AG04450 (cell line): ENCODE measurements at regions not wholly inside any gene's neighbourhood (a gene's known extent, or its start where the extent isn't known, plus 50 kb on each side); places are given as distances from the start of the nearest gene placed in this dataset.

Experiments used
- CTCF ChIA-PET: fragments of 300-600, 350-600 bp; formaldehyde crosslinking; extraction: SDS; loops from one replicate; lab custom pipeline; 2022; ENCODE audit warnings: antibody characterized with exemption, inconsistent platforms; lab: Charles Lee
- POLR2A ChIA-PET: fragments of 350-600 bp; formaldehyde crosslinking; extraction: SDS; loops from one replicate; lab custom pipeline; 2021; ENCODE audit warnings: antibody characterized with exemption, inconsistent platforms; lab: Yijun Ruan, JAX
- DNase-seq: peaks from one replicate; pipeline ENCODE4 v3.0.0-alpha.2; 2011; ENCODE audit warnings: low read depth, low spot score
- H3K27ac ChIP-seq: one replicate; pipeline ENCODE4 v1.5.1; 2012; ENCODE audit warnings: low read depth, low read length, control low read depth
- H3K27me3 ChIP-seq: one replicate; pipeline ENCODE4 v1.6.0; 2012; ENCODE audit warnings: low read length; ENCODE audit not compliant: control insufficient read depth, insufficient read depth
- H3K4me3 ChIP-seq: 2 replicates; pipeline ENCODE4 v1.5.1; 2011; ENCODE audit warnings: mild to moderate bottlenecking, low read depth, low read length, control low read depth
- H3K9me3 ChIP-seq: 2 replicates; pipeline ENCODE4 v1.5.1; 2012; ENCODE audit warnings: low read length; ENCODE audit not compliant: control insufficient read depth, insufficient read depth
- TF ChIP-seq, protein P1 (sequence below): IDR thresholded peaks from 2 replicates; pipeline ENCODE4 v1.5.1; 2011; ENCODE audit warnings: low read depth, low read length, control low read depth, inconsistent platforms

DNA sequence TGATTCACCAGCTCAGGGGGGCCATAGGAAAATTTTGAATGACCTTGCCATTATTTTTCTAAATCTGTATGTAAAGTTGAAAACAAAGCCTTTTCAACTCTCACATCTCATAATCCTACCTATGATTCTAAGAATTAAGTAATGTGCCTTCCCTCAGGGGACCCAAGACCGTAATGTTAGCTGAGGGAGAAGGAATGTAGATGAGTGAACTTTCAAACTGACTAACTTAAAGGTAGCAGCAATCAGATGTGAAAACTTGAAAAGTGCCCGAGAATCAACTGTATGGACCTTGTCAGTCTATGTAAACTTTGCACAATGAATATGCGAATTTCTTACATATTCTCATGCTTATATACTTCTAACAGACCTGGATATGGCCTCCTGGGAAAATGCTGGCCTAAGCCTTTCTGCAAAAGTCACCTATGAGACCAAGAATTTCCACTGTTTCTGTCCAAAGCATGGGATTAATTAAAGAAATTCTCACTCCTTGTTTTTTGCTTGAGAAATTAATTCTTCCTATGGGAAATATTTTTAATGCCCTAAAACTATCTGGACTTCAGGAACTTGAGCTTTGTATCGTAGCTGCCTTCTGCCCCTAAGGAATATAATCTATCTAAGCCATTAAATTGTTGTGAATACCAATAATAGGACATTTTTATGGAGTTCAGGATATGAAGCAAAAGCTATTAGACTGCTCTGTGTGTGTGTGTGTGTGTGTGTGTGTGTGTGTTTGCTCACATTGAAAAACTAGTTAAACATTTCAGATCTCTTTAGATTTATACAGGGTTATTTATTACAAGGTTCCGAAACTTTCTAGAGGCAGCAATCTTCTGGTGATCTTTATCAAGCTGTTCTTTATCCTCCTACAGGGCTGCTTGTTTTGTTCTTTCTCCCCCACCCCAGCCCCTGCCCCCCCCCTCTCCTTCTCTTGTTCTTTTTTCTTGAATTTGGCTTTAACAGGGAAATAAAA lies 169.1 kb upstream of the CLINT1 start:
- no peak for DNase-seq
- Histone ChIP-seq H3K9me3 (no peaks in the 10 kb centered on the region), H3K27ac (no peak overlapping the region), H3K27me3 (peaks cover 2% of the 10 kb centered on the region), H3K4me3 (no peak overlapping the region)
- TF ChIP-seq, protein P1, sequence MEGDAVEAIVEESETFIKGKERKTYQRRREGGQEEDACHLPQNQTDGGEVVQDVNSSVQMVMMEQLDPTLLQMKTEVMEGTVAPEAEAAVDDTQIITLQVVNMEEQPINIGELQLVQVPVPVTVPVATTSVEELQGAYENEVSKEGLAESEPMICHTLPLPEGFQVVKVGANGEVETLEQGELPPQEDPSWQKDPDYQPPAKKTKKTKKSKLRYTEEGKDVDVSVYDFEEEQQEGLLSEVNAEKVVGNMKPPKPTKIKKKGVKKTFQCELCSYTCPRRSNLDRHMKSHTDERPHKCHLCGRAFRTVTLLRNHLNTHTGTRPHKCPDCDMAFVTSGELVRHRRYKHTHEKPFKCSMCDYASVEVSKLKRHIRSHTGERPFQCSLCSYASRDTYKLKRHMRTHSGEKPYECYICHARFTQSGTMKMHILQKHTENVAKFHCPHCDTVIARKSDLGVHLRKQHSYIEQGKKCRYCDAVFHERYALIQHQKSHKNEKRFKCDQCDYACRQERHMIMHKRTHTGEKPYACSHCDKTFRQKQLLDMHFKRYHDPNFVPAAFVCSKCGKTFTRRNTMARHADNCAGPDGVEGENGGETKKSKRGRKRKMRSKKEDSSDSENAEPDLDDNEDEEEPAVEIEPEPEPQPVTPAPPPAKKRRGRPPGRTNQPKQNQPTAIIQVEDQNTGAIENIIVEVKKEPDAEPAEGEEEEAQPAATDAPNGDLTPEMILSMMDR, result no peak
- ChIA-PET POLR2A (no interaction called here), CTCF (no interaction called here)

DNA sequence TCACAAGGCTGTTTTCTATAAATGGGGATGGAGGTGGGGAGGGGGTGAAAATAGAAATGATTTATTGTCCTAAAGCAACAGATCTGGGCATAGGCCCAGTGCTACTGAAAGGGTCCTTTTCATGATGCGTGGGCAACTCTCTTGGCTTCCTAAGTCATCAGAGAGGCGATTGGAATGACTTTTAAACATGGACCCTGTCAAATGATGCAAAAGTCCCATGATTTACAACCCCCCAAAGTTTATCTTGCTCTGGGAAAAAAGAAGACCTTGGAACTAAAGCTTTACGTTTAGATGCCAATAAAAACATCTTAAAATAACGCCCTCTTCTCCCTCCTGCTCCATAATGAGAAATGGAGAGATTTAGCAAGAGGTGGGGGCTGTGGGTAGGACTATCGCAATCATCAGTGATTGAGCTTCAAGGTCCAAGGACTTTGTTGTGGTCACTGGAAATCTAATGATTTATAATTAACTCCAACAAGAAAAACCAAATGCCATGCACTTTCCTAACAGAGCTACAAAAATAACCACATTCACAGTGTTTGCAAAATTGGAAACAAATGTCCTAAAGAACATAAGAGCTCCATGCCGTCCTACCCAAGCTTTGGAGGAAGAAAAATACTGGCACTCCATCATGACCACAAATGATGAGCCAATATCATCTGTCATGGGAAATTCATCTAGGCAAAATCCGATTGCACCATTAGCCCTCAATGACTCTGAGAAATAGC lies 167.5 kb upstream of the CLINT1 start:
- ChIA-PET POLR2A (no interaction called here), CTCF (no interaction called here)
- TF ChIP-seq, protein P1, result no peak
- no peak overlapping the region for H3K4me3 ChIP-seq
- DNase-seq, result no peak
- H3K27me3 ChIP-seq, result peaks cover 2% of the 10 kb centered on the region
- no peaks in the 10 kb centered on the region for H3K9me3 ChIP-seq
- no peak overlapping the region for H3K27ac ChIP-seq

DNA sequence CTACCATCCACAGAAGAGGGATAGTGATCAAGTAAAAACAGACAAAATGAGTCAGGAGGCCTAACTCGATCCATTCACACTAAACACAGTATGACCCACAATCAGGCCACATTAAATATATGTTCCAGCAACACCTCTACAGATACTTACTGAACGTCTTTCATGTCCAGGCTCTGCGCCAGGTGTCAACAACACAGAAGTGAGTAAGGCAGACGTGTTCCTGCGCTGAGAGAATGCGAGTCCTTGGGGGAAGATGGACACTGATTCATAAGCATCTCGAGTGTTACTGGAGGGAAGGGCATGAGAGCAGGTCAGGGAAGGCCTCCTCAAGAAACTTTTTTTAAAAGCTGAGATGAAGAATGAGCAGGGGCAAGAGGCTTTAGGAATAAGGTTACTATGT lies 164.3 kb upstream of the CLINT1 start:
- POLR2A ChIA-PET, result no interaction called here
- no peak overlapping the region for H3K27ac ChIP-seq
- no peak for DNase-seq
- H3K27me3 ChIP-seq, result peaks cover 2% of the 10 kb centered on the region
- no peaks in the 10 kb centered on the region for H3K9me3 ChIP-seq
- CTCF ChIA-PET, result interaction anchor here (1.0 kb wide), 1 partner anchor 29 kb away, joined by 3 read pairs; no protein-coding TSS in a partner anchor
- no peak overlapping the region for H3K4me3 ChIP-seq
- TF ChIP-seq, protein P1, result no peak

DNA sequence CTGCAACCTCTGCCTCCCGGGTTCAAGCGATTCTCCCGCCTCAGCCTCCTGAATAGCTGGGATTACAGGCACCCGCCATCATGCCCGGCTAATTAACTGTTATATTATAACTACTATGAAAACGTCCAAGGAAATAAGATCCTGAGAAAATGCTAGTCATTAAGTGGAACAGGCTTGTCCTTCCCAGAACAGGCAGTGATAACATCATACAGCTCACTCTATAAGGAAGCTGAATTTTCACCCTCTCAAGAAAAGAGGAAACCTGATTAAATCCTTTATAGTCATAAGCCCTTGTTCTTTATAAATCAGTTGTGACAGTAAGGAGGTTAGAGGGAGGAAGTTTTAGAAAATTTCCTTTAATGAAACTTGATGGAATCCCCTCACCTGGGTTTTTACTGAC lies 163.9 kb upstream of the CLINT1 start:
- POLR2A ChIA-PET, result no interaction called here
- DNase-seq, result no peak
- CTCF ChIA-PET, result no interaction called here
- Histone ChIP-seq H3K9me3 (no peaks in the 10 kb centered on the region), H3K27me3 (no peaks in the 10 kb centered on the region), H3K27ac (no peak overlapping the region), H3K4me3 (no peak overlapping the region)
- TF ChIP-seq, protein P1, result no peak

DNA sequence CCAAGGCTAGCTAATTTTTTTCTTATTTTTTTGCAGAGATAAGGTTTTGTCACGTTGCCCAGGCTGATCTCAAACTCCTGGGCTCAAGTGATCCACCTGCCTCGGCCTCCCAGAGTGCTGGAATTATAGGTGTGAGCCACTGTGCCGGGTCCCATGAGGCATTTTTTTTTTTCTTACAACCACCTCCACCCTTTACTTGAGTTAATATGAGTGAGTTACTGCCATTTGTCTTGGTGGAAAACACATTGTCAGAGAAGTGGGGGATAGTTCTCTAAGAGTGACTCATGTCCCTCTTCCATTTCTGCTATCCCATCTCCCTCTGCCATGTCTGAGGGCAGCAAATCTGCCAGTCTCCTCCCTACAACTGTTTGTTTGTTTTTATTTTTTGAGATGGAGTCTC lies 163.4 kb upstream of the CLINT1 start:
- ChIA-PET CTCF (no interaction called here), POLR2A (no interaction called here)
- Histone ChIP-seq H3K27ac (no peak overlapping the region), H3K4me3 (no peak overlapping the region), H3K27me3 (no peaks in the 10 kb centered on the region), H3K9me3 (no peaks in the 10 kb centered on the region)
- no peak for DNase-seq
- TF ChIP-seq, protein P1, result no peak
